Panc1 (cell line): ENCODE measurements at regions not wholly inside any gene's neighbourhood (a gene's known extent, or its start where the extent isn't known, plus 50 kb on each side); places are given as distances from the start of the nearest gene placed in this dataset.

Experiments used
- ATAC-seq: fragments of 200-7000 bp; cut with Tn5 transposase; 2 replicates; pipeline ENCODE4 v1.9.1; 2020; ENCODE audit warnings: mild to moderate bottlenecking, moderate library complexity
- BruUV-seq: library from RNA; stranded (reverse); fragments of 400-500 nt; replicated peaks from 2 replicates; lab custom pipeline; 2021; lab: Mats Ljungman, UMichigan
- CTCF ChIA-PET: fragments of 300-600 bp; sonication (Branson Sonifier 250); formaldehyde crosslinking; loops from one replicate; lab custom pipeline; 2022; ENCODE audit warnings: antibody characterized with exemption; lab: Charles Lee
- POLR2A ChIA-PET: fragments of 300-600 bp; sonication (Branson Sonifier 250); formaldehyde crosslinking; loops from one replicate; lab custom pipeline; 2022; ENCODE audit warnings: antibody characterized with exemption; lab: Charles Lee
- DNase-seq: peaks from one replicate; pipeline ENCODE4 v3.0.0-alpha.2; 2010; ENCODE audit warnings: low read depth, low spot score
- H3K27ac ChIP-seq: 2 replicates; pipeline ENCODE4 v1.5.1; 2011; ENCODE audit warnings: mild to moderate bottlenecking, low read length, inconsistent platforms
- H3K27me3 ChIP-seq: fragments of 200-500 bp; sonication (Bioruptor generic); 2 replicates; pipeline ENCODE4 v1.6.0; 2014; ENCODE audit warnings: low read length, inconsistent platforms; ENCODE audit not compliant: control insufficient read depth, insufficient read depth
- H3K36me3 ChIP-seq: fragments of 200-500 bp; sonication (Bioruptor generic); 2 replicates; pipeline ENCODE4 v1.5.1; 2014; ENCODE audit warnings: inconsistent platforms, mild to moderate bottlenecking, low read length, moderate library complexity; ENCODE audit not compliant: control insufficient read depth, insufficient read depth
- H3K4me1 ChIP-seq: 2 replicates; pipeline ENCODE4 v1.5.1; 2011; ENCODE audit warnings: inconsistent platforms, mild to moderate bottlenecking, low read length, moderate library complexity; ENCODE audit not compliant: control insufficient read depth, insufficient read depth
- H3K4me3 ChIP-seq, 2 experiments: 2 replicates each; pipeline ENCODE4 v1.5.1; 2011 to 2012; ENCODE audit warnings: low read depth in 2 of 2, low read length in 2 of 2, mild to moderate bottlenecking in 2 of 2, inconsistent platforms in 1 of 2, moderate library complexity in 1 of 2
- H3K9me3 ChIP-seq: fragments of 200-500 bp; sonication (Bioruptor generic); 2 replicates; pipeline ENCODE4 v1.5.1; 2014; ENCODE audit warnings: low read depth, mild to moderate bottlenecking, inconsistent platforms, low read length, moderate library complexity; ENCODE audit not compliant: control insufficient read depth, insufficient read depth
- CTCF ChIP-seq: fragments of 450-650 bp; IDR thresholded peaks from 2 replicates; pipeline ENCODE4 v1.5.1; 2017; ENCODE audit warnings: mild to moderate bottlenecking
- POLR2AphosphoS5 ChIP-seq: IDR thresholded peaks from 2 replicates; pipeline ENCODE4 v1.6.1; 2012; ENCODE audit warnings: mild to moderate bottlenecking, low read depth, low read length, moderate library complexity
- SIN3A ChIP-seq: IDR thresholded peaks from 2 replicates; pipeline ENCODE4 v1.6.1; 2012; ENCODE audit warnings: low read depth, mild to moderate bottlenecking, low read length, moderate library complexity, borderline replicate concordance; ENCODE audit not compliant: insufficient read depth
- TCF7L2 ChIP-seq: IDR thresholded peaks from 2 replicates; pipeline ENCODE4 v1.6.1; 2011; ENCODE audit warnings: mild to moderate bottlenecking, low read depth, low read length, inconsistent platforms
- in situ Hi-C: cut with HindIII; loops from 2 replicates; pipeline ENCODE4 v1.10.0; 2016; ENCODE audit warnings: low sequenced_read_pairs, low pct_unique_long_range_greater_than_20kb
- intact Hi-C: fragments of 100-400 bp; cut with micrococcal nuclease; formaldehyde crosslinking; loops from one replicate; pipeline ENCODE4 v1.10.0; 2022; ENCODE audit not compliant: unreplicated experiment
- TF ChIP-seq, protein P1 (sequence below), 2 experiments: IDR thresholded peaks; 2 replicates each; pipeline ENCODE4 v1.6.1; 2011 to 2012; ENCODE audit warnings: low read depth in 2 of 2, control low read depth in 1 of 2, low read length in 1 of 2, mild to moderate bottlenecking in 1 of 2, moderate library complexity in 1 of 2; ENCODE audit not compliant: insufficient read depth in 1 of 2

GRCh38 chr13:34044660-34045080 lies 226.7 kb downstream of the RFC3 start:
- in situ Hi-C loops = no loop called here
- POLR2A ChIA-PET = no interaction called here
- no peaks in the 10 kb centered on the region for H3K36me3 ChIP-seq
- H3K9me3 ChIP-seq = no peaks in the 10 kb centered on the region
- CTCF ChIA-PET = no interaction called here
- ATAC-seq = no peak
- DNase-seq = peak; percentile 5
- no TSS peak for BruUV-seq
- TF ChIP-seq POLR2AphosphoS5 (no peak), SIN3A (no peak), TCF7L2 (no peak), CTCF (no peak)
- TF ChIP-seq, protein P1, sequence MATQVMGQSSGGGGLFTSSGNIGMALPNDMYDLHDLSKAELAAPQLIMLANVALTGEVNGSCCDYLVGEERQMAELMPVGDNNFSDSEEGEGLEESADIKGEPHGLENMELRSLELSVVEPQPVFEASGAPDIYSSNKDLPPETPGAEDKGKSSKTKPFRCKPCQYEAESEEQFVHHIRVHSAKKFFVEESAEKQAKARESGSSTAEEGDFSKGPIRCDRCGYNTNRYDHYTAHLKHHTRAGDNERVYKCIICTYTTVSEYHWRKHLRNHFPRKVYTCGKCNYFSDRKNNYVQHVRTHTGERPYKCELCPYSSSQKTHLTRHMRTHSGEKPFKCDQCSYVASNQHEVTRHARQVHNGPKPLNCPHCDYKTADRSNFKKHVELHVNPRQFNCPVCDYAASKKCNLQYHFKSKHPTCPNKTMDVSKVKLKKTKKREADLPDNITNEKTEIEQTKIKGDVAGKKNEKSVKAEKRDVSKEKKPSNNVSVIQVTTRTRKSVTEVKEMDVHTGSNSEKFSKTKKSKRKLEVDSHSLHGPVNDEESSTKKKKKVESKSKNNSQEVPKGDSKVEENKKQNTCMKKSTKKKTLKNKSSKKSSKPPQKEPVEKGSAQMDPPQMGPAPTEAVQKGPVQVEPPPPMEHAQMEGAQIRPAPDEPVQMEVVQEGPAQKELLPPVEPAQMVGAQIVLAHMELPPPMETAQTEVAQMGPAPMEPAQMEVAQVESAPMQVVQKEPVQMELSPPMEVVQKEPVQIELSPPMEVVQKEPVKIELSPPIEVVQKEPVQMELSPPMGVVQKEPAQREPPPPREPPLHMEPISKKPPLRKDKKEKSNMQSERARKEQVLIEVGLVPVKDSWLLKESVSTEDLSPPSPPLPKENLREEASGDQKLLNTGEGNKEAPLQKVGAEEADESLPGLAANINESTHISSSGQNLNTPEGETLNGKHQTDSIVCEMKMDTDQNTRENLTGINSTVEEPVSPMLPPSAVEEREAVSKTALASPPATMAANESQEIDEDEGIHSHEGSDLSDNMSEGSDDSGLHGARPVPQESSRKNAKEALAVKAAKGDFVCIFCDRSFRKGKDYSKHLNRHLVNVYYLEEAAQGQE (IDR thresholded peaks at IDR 0.05; ENCODE audit: insufficient read depth in 1 of 2, low read depth in 2 of 2, low read length in 1 of 2) = no peak
- H3K4me1 ChIP-seq = no peaks in the 10 kb centered on the region
- H3K4me3 ChIP-seq = no peak overlapping the region
- no peak overlapping the region for H3K27ac ChIP-seq
- H3K27me3 ChIP-seq = no peaks in the 10 kb centered on the region
- intact Hi-C loops = no loop called here

DNA sequence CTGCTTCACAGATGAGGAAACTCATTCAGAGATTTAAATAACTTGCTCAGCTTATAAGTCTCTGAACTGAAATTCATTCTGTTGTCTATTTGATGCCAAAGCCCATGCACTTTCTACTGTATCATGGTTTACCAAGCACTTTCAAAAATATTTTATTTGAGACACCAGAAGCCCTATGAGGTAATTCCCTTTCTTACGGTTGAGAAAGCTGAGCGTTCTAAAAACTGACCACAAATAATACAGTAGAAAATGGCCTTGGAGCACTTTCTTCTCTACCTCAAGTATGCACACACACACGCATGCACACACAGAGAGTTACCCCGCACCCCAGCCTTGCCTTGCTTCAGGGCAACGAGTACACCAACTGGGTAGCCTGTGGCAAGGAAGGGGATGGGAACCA lies 228.5 kb downstream of the RFC3 start:
- in situ Hi-C loops = no loop called here

More for the DNA sequence above, 228.5 kb downstream of the RFC3 start:
- BruUV-seq = no TSS peak
- no peak overlapping the region for H3K27ac ChIP-seq
- no peak for DNase-seq
- intact Hi-C loops = no loop called here
- CTCF ChIA-PET = no interaction called here
- no peaks in the 10 kb centered on the region for H3K9me3 ChIP-seq
- no peaks in the 10 kb centered on the region for H3K4me1 ChIP-seq
- no peak overlapping the region for H3K4me3 ChIP-seq
- H3K27me3 ChIP-seq = no peaks in the 10 kb centered on the region
- POLR2A ChIA-PET = no interaction called here
- TF ChIP-seq SIN3A (no peak), TCF7L2 (no peak)
- TF ChIP-seq, protein P1 (IDR thresholded peaks at IDR 0.05; ENCODE audit: insufficient read depth in 1 of 2, low read depth in 2 of 2, low read length in 1 of 2) = no peak
- H3K36me3 ChIP-seq = no peaks in the 10 kb centered on the region
- ATAC-seq = no peak
